GM12878 (cell line): ENCODE measurements at regions not wholly inside any gene's neighbourhood (a gene's known extent, or its start where the extent isn't known, plus 50 kb on each side); places are given as distances from the start of the nearest gene placed in this dataset.

ENCODE experiments used
- ATAC-seq: fragments of 200-7000 bp; cut with Tn5 transposase; 3 replicates; pipeline ENCODE4 v1.9.1; 2020; ENCODE audit warnings: mild to moderate bottlenecking, moderate library complexity
- BruUV-seq: library from RNA; stranded (reverse); fragments of 400-500 nt; replicated peaks from 2 replicates; lab custom pipeline; 2021; lab: Mats Ljungman, UMichigan
- CTCF ChIA-PET: fragments of 300-600 bp; sonication (Branson Sonifier 250); formaldehyde crosslinking; extraction: SDS; loops from one replicate; lab custom pipeline; 2021; ENCODE audit warnings: inconsistent platforms; lab: Yijun Ruan, JAX
- POLR2A ChIA-PET: fragments of 350-600 bp; formaldehyde crosslinking; extraction: SDS; loops from one replicate; lab custom pipeline; 2021; ENCODE audit warnings: inconsistent platforms; lab: Charles Lee
- RAD21 ChIA-PET: fragments of 300-600 bp; sonication (Branson Sonifier 250); formaldehyde crosslinking; loops from one replicate; lab custom pipeline; 2023; ENCODE audit warnings: antibody characterized with exemption; ENCODE audit not compliant: unreplicated experiment; lab: Charles Lee
- SMC1A ChIA-PET: fragments of 300-600 bp; sonication (Branson Sonifier 250); formaldehyde crosslinking; loops from one replicate; lab custom pipeline; 2023; ENCODE audit not compliant: unreplicated experiment, uncharacterized antibody; lab: Charles Lee
- DNase-seq: peaks from one replicate; pipeline ENCODE4 v3.0.0-alpha.2; 2011; ENCODE audit warnings: low read depth, low spot score
- FAIRE-seq: peaks from 3 replicates; lab custom pipeline; 2011; peaks lifted over from hg19 to GRCh38; lab: Jason Lieb, UNC
- H2AFZ ChIP-seq: 2 replicates; pipeline ENCODE4 v1.6.0; 2011; ENCODE audit warnings: low read depth, low read length, control low read depth; ENCODE audit not compliant: control insufficient read depth
- H3K27ac ChIP-seq: 2 replicates; pipeline ENCODE4 v1.5.1; 2011; ENCODE audit warnings: control low read depth; ENCODE audit not compliant: control insufficient read depth, insufficient read depth
- H3K27me3 ChIP-seq, 2 experiments: replicated peaks in 1 of 2; 2 replicates each; pipeline versions ENCODE4 v1.6.0 to v1.6.1; 2011; ENCODE audit warnings: low read length in 1 of 2; ENCODE audit not compliant: control insufficient read depth in 2 of 2, insufficient read depth in 2 of 2
- H3K36me3 ChIP-seq, 2 experiments: 2 replicates each; pipeline ENCODE4 v1.5.1; 2011; ENCODE audit warnings: low read length in 1 of 2; ENCODE audit not compliant: control insufficient read depth in 2 of 2, insufficient read depth in 2 of 2
- H3K4me1 ChIP-seq: 2 replicates; pipeline ENCODE4 v1.6.1; 2011; ENCODE audit warnings: mild to moderate bottlenecking, low read length, moderate library complexity, mixed read lengths; ENCODE audit not compliant: control insufficient read depth, insufficient read depth
- H3K4me2 ChIP-seq: 2 replicates; pipeline ENCODE4 v1.6.0; 2011; ENCODE audit warnings: control low read depth; ENCODE audit not compliant: control insufficient read depth, insufficient read depth
- H3K4me3 ChIP-seq: fragments of 200-600 bp; sonication (generic); 2 replicates; pipeline ENCODE4 v1.5.1; 2016
- H3K79me2 ChIP-seq: 2 replicates; pipeline ENCODE4 v1.6.0; 2011; ENCODE audit warnings: low read length; ENCODE audit not compliant: control insufficient read depth, insufficient read depth
- H3K9ac ChIP-seq: 2 replicates; pipeline ENCODE4 v1.8.0; 2011; ENCODE audit warnings: low read length, control low read depth, mixed read lengths; ENCODE audit not compliant: control insufficient read depth, insufficient read depth
- H3K9me3 ChIP-seq: replicated peaks from 3 replicates; pipeline ENCODE4 v1.5.1; 2011; ENCODE audit warnings: mild to moderate bottlenecking, low read length; ENCODE audit not compliant: control insufficient read depth, insufficient read depth
- H4K20me1 ChIP-seq: 2 replicates; pipeline ENCODE4 v1.6.0; 2011; ENCODE audit not compliant: control insufficient read depth, insufficient read depth
- ATF3 ChIP-seq: IDR thresholded peaks from 2 replicates; pipeline ENCODE4 v1.6.1; 2011; ENCODE audit warnings: low read depth, mild to moderate bottlenecking, low read length, moderate library complexity, borderline replicate concordance; ENCODE audit errors: extremely low read depth
- GATAD2B ChIP-seq: fragments of 450-650 bp; conservative IDR thresholded peaks from 2 replicates; pipeline ENCODE4 v1.6.1; 2017; ENCODE audit warnings: low read depth, mild to moderate bottlenecking, moderate library complexity
- NR2C2 ChIP-seq: IDR thresholded peaks from 2 replicates; pipeline ENCODE4 v1.6.1; 2011; ENCODE audit warnings: borderline replicate concordance, low read depth; ENCODE audit not compliant: control insufficient read depth, insufficient read length
- RELA ChIP-seq: fragments of 450-650 bp; IDR thresholded peaks from 2 replicates; pipeline ENCODE4 v1.8.0; 2014; ENCODE audit warnings: borderline replicate concordance; ENCODE audit not compliant: partially characterized antibody
- SMARCA5 ChIP-seq: fragments of 450-650 bp; IDR thresholded peaks from 2 replicates; pipeline ENCODE4 v1.6.1; 2017; ENCODE audit warnings: mild to moderate bottlenecking
- STAT1 ChIP-seq: fragments of 450-650 bp; conservative IDR thresholded peaks from 2 replicates; pipeline ENCODE4 v1.6.1; 2014; ENCODE audit warnings: antibody characterized with exemption, mild to moderate bottlenecking
- STAT3 ChIP-seq: IDR thresholded peaks from 2 replicates; pipeline ENCODE4 v1.6.1; 2011; ENCODE audit warnings: low read depth, low read length, improper control_type of control experiment
- ZNF274 ChIP-seq: IDR thresholded peaks from one replicate; pipeline ENCODE4 v1.8.0; 2011; ENCODE audit not compliant: insufficient read length, insufficient read depth
- WGBS: methylation state at CpG from one replicate; pipeline ENCODE4 v1.1.6; 2016; ENCODE audit warnings: low lambda C conversion rate; ENCODE audit not compliant: insufficient replicate concordance, insufficient coverage; ENCODE audit errors: missing lambda C conversion rate; 5-methylcytosine and 5-hydroxymethylcytosine counted together
- in situ Hi-C: fragments of 300-500 bp; cut with MboI; formaldehyde crosslinking; loops from 9 replicates; pipeline ENCODE4 v1.14.3; 2018; ENCODE audit warnings: mixed read lengths
- intact Hi-C: fragments of 100-400 bp; cut with micrococcal nuclease; formaldehyde crosslinking; loops from one replicate; pipeline ENCODE4 v1.14.2; 2022; ENCODE audit not compliant: unreplicated experiment

DNA sequence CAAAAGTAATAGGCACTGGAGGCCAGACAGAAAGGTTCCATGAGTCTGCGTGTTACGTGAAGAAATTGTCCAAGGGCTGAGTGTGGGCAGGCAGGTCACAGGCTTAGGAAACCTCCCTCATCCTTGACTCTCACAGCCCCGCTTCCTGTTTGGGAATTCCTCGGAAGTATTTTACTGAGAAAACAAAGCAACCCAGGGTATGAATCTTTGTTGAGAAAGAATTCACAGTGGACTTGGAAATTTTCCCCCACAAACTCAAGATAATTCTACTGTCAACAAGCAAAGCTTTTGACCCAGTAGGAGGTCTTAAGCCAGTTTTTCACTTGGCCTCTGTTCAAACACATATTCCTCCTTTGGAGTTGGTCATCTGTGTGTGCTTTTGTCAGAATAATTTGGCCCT, 377.1 kb upstream of the TPM1 start:
- no peaks in the 10 kb centered on the region for H3K9me3 ChIP-seq
- no peak overlapping the region for H3K9ac ChIP-seq
- POLR2A ChIA-PET = no interaction called here
- no peaks in the 10 kb centered on the region for H3K4me1 ChIP-seq
- no peak overlapping the region for H2AFZ ChIP-seq
- intact Hi-C loops (no loop called here), in situ Hi-C loops (no loop called here)
- H3K36me3 ChIP-seq = no peaks in the 10 kb centered on the region
- H3K4me2 ChIP-seq = no peak overlapping the region
- SMC1A ChIA-PET = no interaction called here
- RAD21 ChIA-PET = no interaction called here
- CTCF ChIA-PET = interaction anchor here (1.2 kb wide), 1 partner anchor 16 kb away, joined by 3 read pairs; no protein-coding TSS in a partner anchor
- no peak overlapping the region for H3K4me3 ChIP-seq
- no peaks in the 10 kb centered on the region for H3K79me2 ChIP-seq
- DNase-seq (no peak), FAIRE-seq (no peak), ATAC-seq (no peak)
- H3K27ac ChIP-seq = no peak overlapping the region
- no peaks in the 10 kb centered on the region for H4K20me1 ChIP-seq
- no TSS peak for BruUV-seq
- TF ChIP-seq RELA = no peak
- no peak for TF ChIP-seq NR2C2
- no peak for TF ChIP-seq ZNF274
- no peak for TF ChIP-seq STAT1
- no peak for TF ChIP-seq SMARCA5
- 78% methylated on average over 4 of the region's 4 CpGs for WGBS
- no peaks in the 10 kb centered on the region for H3K27me3 ChIP-seq

DNA sequence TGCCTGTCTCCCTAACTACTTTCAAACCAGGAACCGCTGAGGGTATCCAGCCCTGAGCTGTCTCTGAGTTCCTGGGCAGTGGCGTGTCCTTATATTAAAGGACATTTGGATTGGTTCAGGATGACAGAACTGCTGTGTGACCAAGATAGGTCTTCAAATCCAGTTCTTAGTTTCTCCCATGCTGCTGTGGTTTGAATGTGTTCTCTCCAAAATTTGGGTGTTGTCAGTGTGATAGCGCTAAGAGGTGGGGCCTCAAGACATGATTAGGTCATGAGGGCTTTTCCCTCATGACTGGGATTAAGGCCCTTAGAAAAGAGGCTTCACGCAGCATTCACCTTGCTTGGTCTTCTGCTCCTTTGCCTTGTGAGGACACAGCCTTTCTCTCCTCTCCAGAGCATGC, 376.5 kb upstream of the TPM1 start:
- intact Hi-C loops = no loop called here
- WGBS = 54% methylated on average over 3 of the region's 4 CpGs
- Histone ChIP-seq H3K4me3 (no peak overlapping the region), H4K20me1 (no peaks in the 10 kb centered on the region), H3K36me3 (no peaks in the 10 kb centered on the region), H3K4me1 (no peaks in the 10 kb centered on the region), H3K27me3 (no peaks in the 10 kb centered on the region), H3K79me2 (no peaks in the 10 kb centered on the region), H3K9me3 (no peaks in the 10 kb centered on the region), H3K9ac (no peak overlapping the region), H3K4me2 (no peak overlapping the region), H2AFZ (no peak overlapping the region), H3K27ac (no peak overlapping the region)
- ATAC-seq = no peak
- no peak for DNase-seq
- BruUV-seq = no TSS peak
- CTCF ChIA-PET = interaction anchor here (1.2 kb wide), 1 partner anchor 17 kb away, joined by 3 read pairs; no protein-coding TSS in a partner anchor
- no peak for FAIRE-seq
- RAD21 ChIA-PET = no interaction called here
- TF ChIP-seq ATF3 (no peak), GATAD2B (no peak), STAT3 (no peak)
- POLR2A ChIA-PET = no interaction called here
- in situ Hi-C loops = no loop called here
- SMC1A ChIA-PET = no interaction called here
